Neural progenitor cell (in vitro differentiated cells): ENCODE measurements at regions not wholly inside any gene's neighbourhood (a gene's known extent, or its start where the extent isn't known, plus 50 kb on each side); places are given as distances from the start of the nearest gene placed in this dataset.

Experiments used
- EZH2 ChIP-seq: fragments of 200-600 bp; sonication (generic); IDR thresholded peaks from 2 replicates; pipeline ENCODE4 v1.6.1; 2017; ENCODE audit warnings: antibody characterized with exemption, mild to moderate bottlenecking, moderate library complexity
- TF ChIP-seq, protein P1 (sequence below): fragments of 200-600 bp; sonication (generic); IDR thresholded peaks from 2 replicates; pipeline ENCODE4 v1.5.1; 2017; ENCODE audit warnings: antibody characterized with exemption, mild to moderate bottlenecking

DNA sequence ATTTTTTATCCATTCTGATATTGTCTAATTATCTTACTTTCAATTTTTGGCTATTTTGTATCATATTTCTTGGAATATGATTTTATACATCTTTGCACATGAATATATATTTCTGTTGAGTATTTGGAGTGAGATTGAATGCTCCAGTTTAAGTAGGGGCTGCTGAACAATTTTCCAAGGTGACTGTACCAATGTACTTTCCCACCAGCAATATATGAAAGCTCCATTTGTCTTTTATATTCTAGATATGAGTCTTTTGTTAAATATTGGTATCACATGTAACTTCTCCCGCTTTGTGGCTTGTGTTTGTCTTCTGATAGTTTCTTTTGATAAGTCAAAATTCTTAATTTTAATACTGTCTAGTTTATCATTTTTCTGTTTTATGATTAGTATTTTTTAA, 144.6 kb upstream of the MDFIC start:
- TF ChIP-seq, protein P1, sequence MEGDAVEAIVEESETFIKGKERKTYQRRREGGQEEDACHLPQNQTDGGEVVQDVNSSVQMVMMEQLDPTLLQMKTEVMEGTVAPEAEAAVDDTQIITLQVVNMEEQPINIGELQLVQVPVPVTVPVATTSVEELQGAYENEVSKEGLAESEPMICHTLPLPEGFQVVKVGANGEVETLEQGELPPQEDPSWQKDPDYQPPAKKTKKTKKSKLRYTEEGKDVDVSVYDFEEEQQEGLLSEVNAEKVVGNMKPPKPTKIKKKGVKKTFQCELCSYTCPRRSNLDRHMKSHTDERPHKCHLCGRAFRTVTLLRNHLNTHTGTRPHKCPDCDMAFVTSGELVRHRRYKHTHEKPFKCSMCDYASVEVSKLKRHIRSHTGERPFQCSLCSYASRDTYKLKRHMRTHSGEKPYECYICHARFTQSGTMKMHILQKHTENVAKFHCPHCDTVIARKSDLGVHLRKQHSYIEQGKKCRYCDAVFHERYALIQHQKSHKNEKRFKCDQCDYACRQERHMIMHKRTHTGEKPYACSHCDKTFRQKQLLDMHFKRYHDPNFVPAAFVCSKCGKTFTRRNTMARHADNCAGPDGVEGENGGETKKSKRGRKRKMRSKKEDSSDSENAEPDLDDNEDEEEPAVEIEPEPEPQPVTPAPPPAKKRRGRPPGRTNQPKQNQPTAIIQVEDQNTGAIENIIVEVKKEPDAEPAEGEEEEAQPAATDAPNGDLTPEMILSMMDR: no peak
- no peak for TF ChIP-seq EZH2
